ENCODE measurements at regions not wholly inside any gene's neighbourhood (a gene's known extent, or its start where the extent isn't known, plus 50 kb on each side); places are given as distances from the start of the nearest gene placed in this dataset.

DNA sequence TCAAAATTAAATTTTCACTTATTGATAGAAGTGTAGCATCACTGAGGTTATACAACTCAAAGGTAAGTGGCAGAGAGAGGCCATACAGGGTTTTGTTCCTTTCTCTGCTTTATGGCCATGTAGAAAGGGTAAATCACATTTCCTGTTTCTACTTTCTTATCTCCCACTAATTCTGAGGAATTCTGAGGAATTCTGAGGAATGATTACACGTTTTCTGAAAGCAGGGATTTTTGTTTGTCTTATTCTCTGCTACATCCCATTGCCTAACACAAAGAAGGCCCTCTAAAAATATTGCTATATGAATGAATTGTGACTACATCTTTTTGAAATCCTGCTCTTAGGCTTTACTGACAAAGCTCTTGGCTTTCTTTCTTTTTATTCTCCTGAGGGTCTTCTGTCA lies 516.9 kb upstream of the ZNF608 start:
- intact Hi-C loops (cut with DNase I): no loop called here
- Histone ChIP-seq H3K27me3 (no peaks in the 10 kb centered on the region), H3K4me3 (replicated peaks in 1 of 3) (no peak overlapping the region), H3K4me1 (no peaks in the 10 kb centered on the region), H3K27ac (no peak overlapping the region), H3K36me3 (no peaks in the 10 kb centered on the region), H3K9me3 (no peaks in the 10 kb centered on the region)
- no peak for DNase-seq
- TF ChIP-seq, protein P1, sequence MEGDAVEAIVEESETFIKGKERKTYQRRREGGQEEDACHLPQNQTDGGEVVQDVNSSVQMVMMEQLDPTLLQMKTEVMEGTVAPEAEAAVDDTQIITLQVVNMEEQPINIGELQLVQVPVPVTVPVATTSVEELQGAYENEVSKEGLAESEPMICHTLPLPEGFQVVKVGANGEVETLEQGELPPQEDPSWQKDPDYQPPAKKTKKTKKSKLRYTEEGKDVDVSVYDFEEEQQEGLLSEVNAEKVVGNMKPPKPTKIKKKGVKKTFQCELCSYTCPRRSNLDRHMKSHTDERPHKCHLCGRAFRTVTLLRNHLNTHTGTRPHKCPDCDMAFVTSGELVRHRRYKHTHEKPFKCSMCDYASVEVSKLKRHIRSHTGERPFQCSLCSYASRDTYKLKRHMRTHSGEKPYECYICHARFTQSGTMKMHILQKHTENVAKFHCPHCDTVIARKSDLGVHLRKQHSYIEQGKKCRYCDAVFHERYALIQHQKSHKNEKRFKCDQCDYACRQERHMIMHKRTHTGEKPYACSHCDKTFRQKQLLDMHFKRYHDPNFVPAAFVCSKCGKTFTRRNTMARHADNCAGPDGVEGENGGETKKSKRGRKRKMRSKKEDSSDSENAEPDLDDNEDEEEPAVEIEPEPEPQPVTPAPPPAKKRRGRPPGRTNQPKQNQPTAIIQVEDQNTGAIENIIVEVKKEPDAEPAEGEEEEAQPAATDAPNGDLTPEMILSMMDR (IDR thresholded peaks at IDR 0.05): no peak
- no peak for TF ChIP-seq POLR2A (IDR thresholded peaks at IDR 0.05)
- WGBS, 2 donors: 67 to 69% methylated on average over 1 of the region's 1 CpG

- 91 to 93% methylated on average over 2 of the region's 2 CpGs for WGBS, 2 donors
- intact Hi-C loops (cut with DNase I): no loop called here
- TF ChIP-seq, protein P1 (IDR thresholded peaks at IDR 0.05): no peak
- no peak for TF ChIP-seq POLR2A (IDR thresholded peaks at IDR 0.05)
Observed at GRCh38 chr5:125266106-125266505, 519.7 kb upstream of the ZNF608 start.

GRCh38 chr5:125267636-125268248 lies 521.3 kb upstream of the ZNF608 start:
- DNase-seq: no peak
- Histone ChIP-seq H3K36me3 (no peaks in the 10 kb centered on the region), H3K9me3 (no peaks in the 10 kb centered on the region), H3K27ac (no peak overlapping the region), H3K4me3 (replicated peaks in 1 of 3) (no peak overlapping the region), H3K27me3 (no peaks in the 10 kb centered on the region), H3K4me1 (no peaks in the 10 kb centered on the region)
- 90 to 95% methylated on average over 6 of the region's 6 CpGs for WGBS, 2 donors
- intact Hi-C loops (cut with DNase I): no loop called here
- TF ChIP-seq, protein P1 (IDR thresholded peaks at IDR 0.05): no peak
- no peak for TF ChIP-seq POLR2A (IDR thresholded peaks at IDR 0.05)

More at GRCh38 chr5:125266106-125266505, 519.7 kb upstream of the ZNF608 start:
- H3K36me3 ChIP-seq: no peaks in the 10 kb centered on the region
- no peak overlapping the region for H3K4me3 ChIP-seq (replicated peaks in 1 of 3)
- no peaks in the 10 kb centered on the region for H3K9me3 ChIP-seq
- no peak overlapping the region for H3K27ac ChIP-seq
- H3K4me1 ChIP-seq: no peaks in the 10 kb centered on the region
- DNase-seq: no peak
- no peaks in the 10 kb centered on the region for H3K27me3 ChIP-seq

DNA sequence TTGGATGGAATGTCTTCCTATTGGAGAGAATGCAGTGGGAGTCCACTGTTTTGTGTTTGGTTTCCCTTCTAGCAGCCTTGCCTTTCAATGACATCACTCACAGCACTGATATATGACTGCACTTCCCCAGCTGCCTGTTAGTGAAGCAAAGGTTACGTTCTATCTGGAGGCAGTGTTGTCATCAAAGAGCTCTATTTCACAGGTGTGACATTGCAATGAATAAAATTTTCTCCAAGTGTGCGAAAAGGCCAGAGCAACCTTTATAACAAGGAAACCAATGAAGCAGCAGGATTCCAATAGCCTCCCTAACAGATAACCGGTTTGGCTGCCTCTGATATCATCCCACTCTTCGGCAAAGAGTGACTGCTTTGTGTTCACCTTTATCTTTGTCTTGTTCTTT lies 523.5 kb upstream of the ZNF608 start:
- intact Hi-C loops (cut with DNase I): no loop called here
- H3K9me3 ChIP-seq: no peaks in the 10 kb centered on the region
- 83 to 84% methylated on average over 4 of the region's 4 CpGs for WGBS, 2 donors
- no peak for DNase-seq
- no peak overlapping the region for H3K4me3 ChIP-seq (replicated peaks in 1 of 3)
- TF ChIP-seq, protein P1 (IDR thresholded peaks at IDR 0.05): no peak
- no peak for TF ChIP-seq POLR2A (IDR thresholded peaks at IDR 0.05)
- no peaks in the 10 kb centered on the region for H3K36me3 ChIP-seq
- no peaks in the 10 kb centered on the region for H3K4me1 ChIP-seq
- no peak overlapping the region for H3K27ac ChIP-seq
- H3K27me3 ChIP-seq: no peaks in the 10 kb centered on the region

DNA sequence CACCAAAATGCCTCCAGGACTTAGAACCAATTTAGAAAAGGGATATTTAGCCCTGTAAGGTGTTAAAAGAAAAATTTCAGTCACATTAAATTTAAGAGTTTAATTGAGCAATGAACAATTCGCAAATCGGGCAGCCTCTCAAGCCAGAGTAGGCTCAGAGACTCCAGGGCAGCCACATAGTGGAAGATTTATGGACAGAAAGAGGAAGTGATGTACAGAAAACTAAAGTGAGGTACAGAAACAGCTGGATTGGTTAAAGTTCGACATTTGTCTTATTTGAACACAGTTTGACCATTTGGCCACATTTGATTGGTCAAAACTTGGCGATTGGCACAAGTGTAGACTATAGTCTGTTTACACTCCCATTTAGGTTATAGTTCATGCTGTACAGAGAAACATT lies 525.9 kb upstream of the ZNF608 start:
- intact Hi-C loops (cut with DNase I): no loop called here
- 91 to 92% methylated on average over 4 of the region's 4 CpGs for WGBS, 2 donors

More for the DNA sequence above, 525.9 kb upstream of the ZNF608 start:
- no peak for DNase-seq
- Histone ChIP-seq H3K4me3 (replicated peaks in 1 of 3) (no peak overlapping the region), H3K9me3 (no peaks in the 10 kb centered on the region), H3K4me1 (no peaks in the 10 kb centered on the region), H3K27ac (no peak overlapping the region), H3K27me3 (no peaks in the 10 kb centered on the region), H3K36me3 (no peaks in the 10 kb centered on the region)
- TF ChIP-seq, protein P1 (IDR thresholded peaks at IDR 0.05): no peak
- no peak for TF ChIP-seq POLR2A (IDR thresholded peaks at IDR 0.05)
